GDM1 (cell line): ENCODE measurements at regions not wholly inside any gene's neighbourhood (a gene's known extent, or its start where the extent isn't known, plus 50 kb on each side); places are given as distances from the start of the nearest gene placed in this dataset.

Source experiments
- DNase-seq: peaks from one replicate; lab custom pipeline; 2025; lab: John Stamatoyannopoulos, UW

DNA sequence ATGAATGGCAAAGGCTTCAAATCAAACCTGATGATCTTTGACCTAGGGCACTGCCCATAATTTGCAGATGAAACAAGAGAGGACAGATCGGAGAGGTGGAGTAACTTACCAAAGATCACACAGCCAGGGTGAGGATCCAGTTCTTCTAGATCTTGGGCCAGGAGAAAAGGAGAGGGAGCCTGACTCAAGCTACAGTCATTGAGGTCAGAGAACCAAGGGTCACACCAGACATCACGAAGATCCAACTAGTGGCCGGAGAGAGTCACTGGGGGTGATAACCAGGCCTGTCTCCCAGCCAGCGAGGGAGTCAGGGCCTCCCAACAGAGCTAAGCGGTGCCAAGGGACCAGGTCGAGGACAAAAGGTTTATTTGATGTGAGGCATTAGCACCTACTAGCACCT, 115.0 kb downstream of the RIPK4 start:
- DNase-seq = no peak

DNA sequence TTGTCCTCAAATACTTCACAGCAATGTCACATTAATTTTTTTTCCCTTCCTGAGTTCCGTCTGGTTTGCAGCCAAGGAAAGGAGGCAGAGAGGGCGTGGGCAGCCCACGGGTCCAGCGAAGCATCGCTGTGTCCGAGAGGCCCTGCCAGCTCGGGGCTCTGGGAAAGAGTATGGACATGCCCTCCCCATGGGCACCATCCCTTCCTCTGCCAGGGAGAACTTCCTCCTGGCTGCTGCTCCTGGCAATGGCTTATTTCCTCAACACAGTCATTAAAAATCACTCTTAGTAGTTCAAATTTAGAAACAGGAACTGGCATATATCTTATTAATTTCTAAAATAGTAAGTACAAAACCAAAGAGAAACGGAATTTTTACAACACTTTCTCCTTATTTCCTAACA, 115.4 kb downstream of the RIPK4 start:
- DNase-seq = no peak

DNA sequence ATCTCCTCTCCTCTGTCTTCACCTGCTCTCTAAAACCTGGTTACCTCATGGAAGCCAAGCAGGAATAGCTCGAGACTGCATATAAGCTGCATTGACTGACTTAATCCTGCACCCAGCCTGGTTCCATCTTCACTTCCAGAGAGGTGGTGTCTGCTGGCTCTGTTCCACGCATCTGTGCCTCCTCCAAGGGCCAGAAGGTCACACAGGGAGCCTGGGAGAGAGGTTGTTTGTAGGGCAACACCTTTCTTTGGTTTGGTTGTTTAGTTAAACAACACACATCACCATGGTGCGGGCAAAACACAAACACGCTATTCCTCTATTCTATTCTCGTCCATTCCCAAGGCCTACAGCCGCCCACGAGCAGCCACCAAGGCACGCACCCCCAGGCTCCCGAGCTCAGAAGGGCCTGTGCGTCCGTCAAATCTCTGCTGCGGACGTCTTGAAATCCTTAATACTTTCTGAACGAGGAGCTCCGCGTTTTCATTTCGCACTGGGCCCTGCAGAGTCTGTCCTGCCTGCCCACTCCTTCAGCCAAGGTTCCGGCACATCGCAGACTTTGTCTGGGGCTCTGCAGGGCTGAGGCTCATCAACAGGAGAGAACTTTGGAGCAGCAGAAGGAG, 116.2 kb downstream of the RIPK4 start:
- no peak for DNase-seq

DNA sequence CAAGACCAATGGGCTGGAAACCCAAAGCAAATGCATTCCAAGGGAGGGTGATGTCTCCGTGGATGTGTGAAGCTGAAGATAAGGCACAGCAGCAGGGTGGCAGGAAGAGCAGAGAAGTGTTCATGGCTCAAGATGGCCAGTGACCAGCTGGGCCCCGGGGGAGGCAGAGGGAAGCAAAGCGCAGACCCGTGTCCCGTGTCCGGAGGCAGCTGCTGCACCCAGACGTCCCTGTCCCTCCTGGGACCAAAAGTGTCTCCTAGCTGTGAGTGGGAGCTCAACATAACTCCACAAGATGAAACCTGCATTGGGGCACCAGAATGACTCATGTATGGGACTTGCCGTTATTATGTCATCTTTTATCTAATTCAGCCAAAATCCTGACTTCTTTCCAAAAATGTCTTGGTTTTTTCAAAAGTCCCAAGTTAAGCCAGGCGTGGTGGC, 118.2 kb downstream of the RIPK4 start:
- no peak for DNase-seq

DNA sequence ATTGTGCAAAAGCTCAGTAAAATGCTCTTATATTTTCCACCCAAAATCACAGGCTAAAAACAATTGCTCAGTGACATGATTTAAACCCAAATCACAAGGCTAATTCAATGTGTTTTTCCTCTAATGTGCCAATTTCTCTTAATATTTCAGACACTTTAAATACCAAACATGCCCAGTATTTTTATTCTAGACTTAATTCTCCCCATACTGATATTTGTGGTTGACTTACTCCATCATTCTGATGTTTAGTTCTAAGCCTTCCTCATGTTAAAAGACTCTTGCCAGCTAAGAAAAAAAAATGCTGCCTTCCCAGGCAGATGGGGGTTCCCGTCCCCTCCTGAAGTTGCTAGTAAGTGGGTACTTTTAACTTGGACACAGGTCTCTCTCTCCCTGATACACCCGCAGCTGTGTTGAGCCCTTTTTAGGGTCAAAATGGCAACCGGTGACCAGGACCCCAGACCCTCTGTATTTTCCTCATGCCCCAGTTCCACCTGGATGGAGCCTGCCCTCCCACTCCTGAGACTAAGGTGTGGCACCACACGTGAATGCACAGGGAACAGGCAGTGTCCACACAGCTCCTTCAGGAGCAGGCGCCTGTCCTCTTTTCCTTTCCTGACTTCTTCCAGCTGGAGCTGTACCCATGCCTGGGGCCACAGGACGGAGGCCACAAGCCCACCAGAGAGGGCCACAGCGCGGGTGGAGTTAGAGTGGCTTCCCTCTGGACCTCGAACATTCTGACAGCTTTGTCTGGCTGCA, 118.9 kb downstream of the RIPK4 start:
- DNase-seq = no peak

DNA sequence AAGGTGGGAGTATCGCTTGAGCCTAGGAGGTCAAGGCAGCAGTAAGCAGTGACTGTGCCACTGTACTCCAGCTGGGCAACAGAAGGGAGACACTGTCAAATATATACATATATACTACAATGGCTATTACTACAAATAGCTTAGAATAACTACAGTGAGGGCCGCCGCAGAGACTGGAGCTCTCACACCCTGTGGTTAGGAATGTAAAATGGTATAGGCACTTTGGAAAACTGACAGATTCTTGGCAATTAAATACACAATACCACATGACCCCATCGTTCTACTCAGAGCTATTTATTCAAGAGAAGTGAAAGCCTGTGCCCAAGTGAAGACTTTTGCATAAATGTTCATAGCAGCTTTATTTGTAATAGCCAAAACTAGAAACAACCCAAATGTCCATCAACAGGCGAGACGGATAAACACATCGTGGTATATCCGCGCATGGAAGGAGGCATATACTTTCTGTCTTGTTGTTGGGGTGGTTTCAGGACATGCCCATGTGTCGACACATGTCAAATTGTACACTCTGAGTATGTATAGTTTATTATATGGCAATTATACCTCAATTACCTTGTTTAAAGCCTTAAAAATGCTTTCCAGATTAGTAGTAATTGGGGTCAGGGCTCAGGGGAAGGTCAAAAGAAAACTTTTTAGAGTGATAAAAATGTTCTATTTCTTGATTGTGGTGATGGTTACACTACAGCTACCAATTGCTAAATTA, 123.4 kb downstream of the RIPK4 start:
- DNase-seq = no peak

DNA sequence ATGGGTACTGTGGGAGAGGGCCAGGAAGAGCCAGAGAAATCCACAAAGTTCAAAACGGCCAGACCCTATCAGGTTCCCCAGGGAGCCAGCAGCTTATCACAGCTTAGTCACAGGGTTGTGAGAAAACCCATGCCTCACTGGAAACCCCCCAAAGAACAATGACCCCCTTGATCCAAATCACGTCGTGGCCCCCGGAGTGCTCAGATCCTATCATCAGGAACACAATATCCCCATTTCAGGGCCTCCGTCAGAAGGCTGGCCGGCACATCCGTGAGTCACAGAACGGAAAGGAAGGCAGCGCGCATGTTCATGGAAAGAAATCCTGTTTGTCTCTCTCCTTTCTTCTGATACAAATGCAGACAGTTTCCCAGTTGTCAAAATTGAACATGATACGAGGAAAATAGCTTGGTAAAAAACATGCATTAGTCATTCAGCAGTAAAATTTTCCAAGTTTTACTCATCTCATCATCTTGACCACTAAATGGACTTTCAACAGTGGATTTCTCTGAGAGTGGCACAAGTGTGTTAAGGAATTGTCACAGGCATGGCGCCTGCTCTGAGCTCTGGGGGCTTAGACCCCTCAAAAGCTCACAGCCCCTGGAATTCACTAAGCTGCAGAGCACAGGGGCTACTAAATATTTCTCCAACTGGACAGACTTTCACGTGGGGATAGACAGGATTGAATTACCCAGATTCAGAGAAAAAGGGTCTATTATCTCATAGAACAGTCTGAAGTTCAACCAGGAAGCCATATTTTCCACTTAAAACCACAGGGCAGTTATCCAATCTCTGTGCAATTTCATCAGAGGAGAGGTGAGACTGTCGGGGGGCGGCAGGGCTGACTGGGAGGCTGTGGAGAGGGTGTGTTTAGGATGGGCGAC, 124.8 kb downstream of the RIPK4 start:
- no peak for DNase-seq

DNA sequence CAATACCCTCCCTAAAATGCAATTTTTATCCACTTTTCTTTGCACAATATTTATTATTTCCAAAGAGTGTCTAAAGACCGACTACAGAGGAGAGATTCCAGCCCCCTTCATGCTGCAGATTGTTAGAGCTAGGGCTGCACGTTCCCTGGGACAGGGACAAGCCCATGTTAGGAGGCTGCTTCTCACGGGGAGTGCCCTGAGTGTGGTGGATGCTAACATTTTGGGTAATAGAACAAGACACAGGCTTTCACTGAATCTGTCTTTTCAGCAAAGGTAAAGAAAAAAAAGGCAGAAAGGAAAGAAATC, 125.4 kb downstream of the RIPK4 start:
- no peak for DNase-seq

DNA sequence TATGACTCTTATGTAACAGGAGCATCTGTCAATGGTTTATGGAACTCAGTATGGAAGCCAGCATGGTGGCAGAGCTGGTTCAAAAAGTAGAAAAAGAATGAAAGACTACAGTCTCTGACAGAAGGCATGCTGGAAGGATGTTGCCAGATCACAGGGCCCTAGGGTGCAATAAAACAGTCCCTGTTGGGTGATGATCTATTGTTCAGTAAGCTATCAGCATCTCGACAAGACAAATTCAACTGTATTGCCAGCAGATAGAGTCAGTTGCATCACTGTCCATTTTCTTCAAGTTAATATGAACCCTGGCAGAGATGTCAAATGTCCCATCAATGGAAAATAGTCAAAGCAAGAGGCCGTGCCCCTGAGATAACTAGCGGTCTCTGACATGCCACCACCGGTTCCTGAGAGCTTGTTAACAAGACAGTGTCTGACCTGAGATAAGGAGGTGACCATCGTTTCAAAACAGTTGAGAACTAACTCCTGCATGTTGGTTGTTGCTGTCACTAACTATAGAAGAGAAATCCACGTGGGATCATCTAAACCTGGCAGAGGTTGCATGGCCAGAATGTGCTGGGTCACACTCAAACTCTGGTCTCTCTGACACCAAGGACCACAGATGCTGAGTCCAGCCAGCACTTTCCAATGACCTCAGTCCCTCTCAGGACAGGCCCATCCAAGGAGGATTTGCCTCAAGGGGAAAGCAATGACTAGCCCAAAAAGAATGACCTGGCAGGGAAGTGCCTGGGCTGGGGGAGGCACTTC, 125.9 kb downstream of the RIPK4 start:
- no peak for DNase-seq

DNA sequence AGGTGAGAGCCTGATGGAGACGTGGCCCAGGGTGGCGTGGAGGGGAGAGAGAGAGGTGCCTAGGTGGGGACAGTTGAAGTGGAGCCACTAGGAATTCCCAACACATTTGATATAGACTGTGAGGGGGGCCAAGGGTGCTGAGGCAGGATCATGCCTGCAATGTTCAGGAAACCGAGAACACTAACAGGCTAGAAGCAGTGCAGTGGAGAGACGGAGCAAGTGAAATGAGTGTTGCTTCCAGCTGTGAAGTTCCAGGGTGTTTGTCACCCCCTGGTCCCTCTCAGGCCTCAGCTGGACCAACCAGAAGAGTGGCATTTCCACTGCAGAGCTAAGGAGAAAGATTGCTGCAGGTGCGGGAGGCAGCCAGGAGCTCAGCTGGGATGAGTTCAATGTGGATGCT, 127.1 kb downstream of the RIPK4 start:
- no peak for DNase-seq

DNA sequence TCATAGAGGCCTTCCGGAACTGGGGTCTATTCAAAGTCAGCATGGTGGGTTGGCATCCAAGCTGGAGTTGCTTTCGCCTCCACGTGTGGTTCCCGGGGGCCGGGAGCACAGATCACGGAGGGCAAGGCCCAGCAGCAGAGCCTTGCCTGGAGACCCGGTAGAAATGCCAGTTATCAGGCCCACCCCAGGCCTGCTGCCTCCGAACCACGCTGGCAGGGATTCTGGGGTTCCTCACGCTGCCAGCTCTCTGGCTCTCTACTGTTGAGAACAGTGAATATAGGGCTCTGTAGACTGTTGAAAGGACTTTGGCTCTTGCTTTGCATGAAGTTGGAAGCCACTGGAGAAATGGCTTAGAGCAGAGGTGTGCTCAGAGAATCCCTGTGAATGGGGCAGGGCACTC, 127.5 kb downstream of the RIPK4 start:
- DNase-seq = no peak

DNA sequence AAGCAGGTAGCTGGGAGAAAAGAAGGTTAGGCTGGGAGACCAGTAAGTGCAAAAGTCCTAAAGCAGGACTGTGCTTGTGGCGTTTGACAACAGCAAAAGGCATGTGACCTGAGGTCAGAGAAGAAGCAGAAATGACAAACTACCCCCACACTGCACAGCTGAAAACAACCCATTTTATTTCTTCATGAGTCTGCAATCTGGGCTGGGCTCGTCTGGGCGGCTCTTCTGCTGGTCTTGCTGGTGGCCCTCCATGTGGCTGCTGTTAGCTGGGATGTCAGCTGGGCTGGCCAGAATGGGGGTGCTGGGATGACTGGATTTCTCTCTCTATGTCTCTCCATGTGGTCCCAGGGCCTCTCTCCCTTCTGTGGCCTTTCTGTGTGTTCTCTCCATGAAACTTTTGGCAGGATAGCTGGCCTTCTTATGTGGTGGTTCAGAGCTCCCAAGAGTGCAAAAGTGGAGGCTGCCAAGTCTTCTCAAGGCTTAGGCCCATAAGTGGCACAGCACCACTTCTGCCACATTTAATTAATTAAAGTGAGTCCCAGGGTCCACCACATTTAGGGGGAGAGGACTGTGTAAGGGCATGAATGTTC, 128.6 kb downstream of the RIPK4 start:
- no peak for DNase-seq

DNA sequence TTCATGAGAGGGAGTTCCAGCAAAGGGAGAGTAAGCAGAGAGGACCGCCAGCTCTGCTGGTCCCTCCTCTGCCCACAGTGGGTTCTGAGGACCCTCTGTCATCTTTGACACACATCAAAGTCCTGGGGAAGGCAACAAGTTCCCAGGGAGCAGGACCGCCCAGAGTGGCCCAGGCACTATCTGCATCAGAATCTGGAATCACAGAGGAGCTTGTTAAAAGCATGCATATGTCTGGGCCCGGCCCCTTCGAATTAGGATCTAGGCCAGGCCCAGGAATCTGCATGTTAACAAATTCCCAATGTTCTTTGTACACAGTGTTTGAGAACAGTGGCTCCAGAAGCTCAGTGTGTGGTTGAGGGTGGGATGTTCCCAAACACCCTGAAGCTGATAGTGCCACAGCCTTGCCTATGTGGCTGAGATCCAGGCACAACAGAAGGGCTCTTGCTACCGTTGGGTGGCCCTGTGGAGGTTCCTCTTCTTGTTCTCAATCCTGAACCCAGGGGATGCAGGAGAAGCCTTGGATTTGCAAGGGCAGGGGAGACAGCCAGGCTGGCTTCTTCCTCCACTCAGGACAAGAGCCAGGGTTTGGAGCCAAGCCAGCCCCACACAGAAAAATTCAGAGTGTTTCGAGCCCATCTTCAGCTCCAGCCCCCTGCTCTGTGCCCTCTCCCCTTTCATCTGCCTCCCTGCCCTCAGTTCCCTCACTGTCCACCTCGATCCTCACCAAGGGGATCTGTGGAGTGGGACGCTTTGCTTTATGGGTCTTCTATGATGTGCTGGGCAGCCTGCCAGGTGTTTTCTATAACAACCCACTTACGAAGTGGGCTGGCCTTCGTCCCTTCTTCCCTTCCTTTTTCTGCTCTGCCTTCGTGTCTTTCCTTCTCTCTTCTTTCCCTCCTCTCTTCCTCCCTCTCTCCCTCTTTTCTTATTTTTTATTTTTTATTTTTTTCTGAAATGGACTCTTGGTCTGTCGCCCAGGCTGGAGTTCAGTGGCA, 129.0 kb upstream of the TMPRSS2 start:
- no peak for DNase-seq

DNA sequence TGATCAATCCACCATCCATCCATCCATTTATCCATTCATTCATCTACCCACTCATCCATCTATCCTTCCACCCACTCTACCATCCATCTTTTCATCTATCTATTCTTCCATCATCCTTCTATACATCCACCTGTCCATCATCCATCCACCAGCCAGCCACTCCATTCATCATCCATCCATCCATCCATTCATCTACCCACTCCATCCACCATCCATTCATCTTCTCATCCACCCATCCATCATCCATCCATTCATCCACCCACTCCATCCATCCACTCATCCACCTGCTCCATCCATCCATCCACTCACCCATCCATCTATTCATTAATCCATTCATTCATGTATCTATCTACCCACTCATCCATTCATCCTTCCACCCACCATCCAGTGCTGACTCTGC, 127.9 kb upstream of the TMPRSS2 start:
- DNase-seq = no peak

DNA sequence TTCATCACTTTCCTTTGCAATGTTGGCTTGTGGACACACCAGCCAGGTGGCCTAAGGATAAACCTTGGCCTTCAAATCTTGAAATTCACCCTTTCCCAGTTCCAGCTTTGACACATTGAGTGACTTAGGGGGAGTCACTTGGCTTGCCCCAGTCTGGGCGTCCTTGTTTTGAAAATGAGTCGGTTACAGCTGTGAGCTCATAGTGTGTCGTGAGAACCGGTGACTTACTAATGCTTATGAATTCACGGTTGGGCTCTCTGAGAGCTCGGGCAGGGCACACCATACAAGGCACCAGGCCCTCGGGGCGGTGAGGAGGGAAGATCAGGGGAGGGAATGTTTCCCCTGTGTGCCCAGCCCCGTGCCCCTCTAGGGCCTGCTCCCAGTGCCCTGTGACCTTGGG, 126.9 kb upstream of the TMPRSS2 start:
- DNase-seq = no peak

DNA sequence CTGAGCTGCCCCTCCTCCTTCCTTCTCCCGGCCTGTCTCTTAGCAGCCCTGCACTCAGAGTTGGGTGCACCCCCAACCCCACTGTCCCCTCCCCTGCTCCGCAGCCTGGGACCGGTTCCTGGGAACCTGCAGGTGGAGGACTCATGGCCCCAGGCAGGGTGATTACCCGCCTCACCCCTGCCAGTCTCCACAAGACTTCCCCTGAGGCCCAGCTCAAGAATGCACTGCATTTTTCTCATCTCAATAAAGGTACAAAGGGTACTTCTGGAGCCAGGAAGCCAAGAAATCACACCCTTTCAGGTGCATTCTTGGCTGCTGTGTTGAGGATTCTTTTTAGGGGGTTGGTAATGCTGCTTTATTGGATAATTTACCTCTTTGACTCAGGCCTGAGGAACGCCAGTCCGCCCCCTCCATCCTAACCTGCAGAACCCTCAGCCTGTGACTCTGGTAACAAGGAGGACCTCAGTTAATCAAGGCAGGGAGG, 126.3 kb upstream of the TMPRSS2 start:
- no peak for DNase-seq

DNA sequence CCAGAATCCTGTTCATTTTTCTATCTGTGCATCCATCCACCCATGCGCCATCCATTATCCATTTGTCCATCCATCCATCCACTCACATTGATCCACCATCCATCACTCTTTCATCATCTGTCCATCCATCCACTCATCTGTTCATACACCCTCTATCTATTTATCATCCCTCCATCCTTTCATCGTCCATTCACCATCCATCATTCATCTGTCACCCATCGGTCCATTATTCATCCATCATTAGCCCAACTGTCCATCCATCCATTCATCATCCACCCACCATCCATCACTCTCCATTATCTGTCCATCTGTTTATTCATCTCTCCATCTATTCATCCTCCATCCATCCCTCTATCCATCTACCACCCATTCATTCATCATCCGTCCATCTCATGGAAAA, 125.7 kb upstream of the TMPRSS2 start:
- no peak for DNase-seq

DNA sequence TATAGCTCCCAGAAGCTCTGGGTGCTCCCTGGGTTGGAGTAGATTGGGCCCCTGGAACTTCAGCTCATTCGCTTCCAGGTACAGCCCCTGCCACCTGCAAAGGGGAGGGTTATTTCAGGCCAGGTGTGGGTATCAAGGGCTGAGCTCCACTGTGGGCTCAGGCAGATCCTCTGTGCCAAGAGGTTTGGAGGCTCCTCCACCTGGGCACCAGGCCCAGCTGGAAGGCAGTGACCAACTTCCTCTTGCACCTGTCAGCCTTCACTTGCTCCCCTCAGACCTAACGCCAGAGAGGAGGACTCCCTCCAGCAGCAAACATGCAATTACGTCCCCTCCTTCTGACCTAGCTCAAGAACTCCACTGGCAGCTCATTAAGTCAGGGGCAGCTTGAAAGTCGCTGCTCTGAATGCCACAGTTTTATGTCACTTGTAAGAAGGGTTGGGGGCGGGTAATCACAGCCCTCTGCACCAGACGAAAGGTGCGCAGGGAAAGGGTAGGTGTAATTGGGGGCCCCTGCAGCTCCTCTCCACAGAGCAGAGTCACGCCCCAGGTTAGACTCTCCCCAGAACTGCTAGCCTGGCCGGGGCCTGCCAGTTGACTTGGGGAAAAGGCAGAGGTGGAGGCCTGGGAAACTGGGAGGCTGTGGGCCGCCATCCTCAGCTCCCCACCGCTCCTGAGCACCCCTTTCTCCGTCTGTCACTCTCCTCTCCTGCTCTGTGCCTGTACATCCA, 125.0 kb upstream of the TMPRSS2 start:
- no peak for DNase-seq
